Dedifferentiated amniotic fluid mesenchymal stem cell (primary cell): ENCODE measurements at regions not wholly inside any gene's neighbourhood (a gene's known extent, or its start where the extent isn't known, plus 50 kb on each side); places are given as distances from the start of the nearest gene placed in this dataset.

Experiments
- DNase-seq: peaks from one replicate; pipeline ENCODE4 v3.0.0-alpha.2; 2016; ENCODE audit errors: extremely low spot score

DNA sequence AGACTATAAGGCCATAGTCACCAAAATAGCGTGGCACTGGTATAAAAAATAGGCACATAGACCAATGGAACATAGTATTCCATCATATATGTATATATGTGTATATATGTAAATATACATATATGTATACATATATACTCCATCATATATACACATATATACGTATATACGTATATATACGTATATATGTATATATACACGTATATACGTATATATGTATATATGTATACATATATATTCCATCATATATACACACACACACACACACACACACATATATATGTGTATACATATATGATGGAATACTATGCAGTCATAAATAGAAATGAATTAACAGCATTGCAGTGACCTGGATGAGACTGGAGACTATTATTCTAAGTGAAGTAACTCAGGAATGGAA lies 204.6 kb downstream of the LTN1 start:
- DNase-seq, result no peak

DNA sequence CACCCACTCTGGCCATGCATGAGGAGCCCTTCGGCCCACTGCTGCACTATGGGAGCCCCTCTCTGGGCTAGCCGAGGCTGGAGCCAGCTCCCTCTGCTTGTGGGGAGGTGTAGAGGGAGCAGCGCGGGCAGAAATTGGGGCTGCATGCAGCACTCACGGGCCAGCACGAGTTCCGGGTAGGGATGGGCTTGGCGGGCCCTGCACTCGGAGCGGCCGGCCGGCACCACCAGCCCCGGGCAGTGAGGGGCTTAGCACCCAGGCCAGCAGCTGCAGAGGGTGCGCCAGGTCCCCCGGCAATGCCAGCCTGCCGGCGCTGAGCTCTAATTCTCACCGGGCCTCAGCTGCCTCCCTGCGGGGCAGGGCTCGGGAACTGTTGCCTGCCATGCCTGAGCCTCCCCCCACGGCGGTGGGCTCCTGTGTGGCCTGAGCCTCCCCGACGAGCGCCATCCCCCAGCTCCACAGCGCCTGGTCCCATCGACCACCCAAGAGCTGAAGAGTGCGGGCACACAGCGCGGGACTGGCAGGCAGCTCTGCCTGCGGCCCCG lies 209.0 kb downstream of the LTN1 start:
- no peak for DNase-seq

DNA sequence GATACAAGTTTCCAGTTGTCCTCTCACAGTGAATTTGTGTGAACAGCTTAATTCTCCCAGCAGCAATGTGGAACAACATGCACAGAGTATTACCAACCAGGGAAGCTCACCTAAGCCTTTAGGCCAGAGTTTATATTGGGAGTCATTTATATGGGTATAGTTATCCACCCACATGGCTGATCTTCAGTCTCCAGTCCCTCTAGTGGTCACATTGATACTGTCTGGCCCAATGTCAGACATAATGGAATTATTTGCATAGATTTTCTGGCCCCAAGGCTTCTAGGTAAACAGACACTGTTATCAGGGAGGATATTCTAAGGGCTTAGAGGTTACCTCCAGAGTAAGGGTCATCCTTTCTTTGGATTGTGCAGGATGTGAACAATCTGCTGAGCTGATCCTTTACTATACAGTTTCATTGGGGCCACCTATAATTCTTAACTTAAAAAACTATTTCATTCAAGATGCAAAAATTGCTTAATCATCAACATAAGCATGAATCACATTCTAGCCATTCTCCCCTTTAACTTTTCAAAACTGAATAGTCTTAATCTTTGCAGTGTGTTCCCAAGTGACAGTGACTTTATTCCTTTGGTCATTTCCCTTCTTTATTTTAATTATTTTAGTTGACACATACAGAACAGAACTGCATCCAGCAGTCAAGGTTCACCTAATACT lies 210.9 kb downstream of the LTN1 start:
- DNase-seq, result no peak

DNA sequence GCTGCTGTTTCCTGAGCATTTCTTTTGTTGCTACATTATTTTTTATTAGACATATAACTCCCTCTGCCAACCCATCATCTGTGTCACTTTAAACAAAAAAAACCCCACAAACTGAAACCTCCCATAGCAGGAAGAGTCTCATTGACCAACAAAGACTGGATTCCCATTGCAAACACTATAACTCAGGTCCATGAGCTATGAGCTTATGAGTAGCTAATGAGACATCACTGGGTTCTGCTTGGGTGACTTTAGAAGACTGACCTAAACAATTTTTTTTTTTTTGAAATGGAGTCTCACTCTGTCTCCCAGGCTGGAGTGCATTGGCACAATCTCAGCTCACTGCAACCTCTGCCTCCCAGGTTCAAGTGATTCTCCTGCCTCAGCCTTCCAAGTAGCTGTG lies 212.8 kb downstream of the LTN1 start:
- no peak for DNase-seq

DNA sequence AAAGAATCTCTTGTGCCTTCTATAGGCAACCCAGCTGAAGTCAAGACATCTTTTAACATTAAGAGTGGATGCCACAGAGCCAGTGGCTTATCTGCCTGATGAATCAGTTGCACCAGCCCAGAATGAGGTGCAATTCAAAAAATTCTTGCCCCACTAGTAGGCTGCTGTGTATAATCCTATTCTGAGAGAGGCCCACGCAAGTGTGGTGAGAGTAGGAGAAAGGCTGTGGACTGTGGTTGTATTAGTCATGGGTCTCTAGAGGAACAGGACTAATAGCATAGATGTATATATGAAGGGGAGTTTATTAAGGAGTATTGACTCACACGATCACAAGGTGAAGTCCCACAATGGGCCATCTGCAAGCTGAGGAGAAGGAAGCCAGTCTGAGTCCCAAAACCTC lies 216.4 kb downstream of the LTN1 start:
- no peak for DNase-seq

- DNase-seq, result no peak
Observed at GRCh38 chr21:28775071-28775470, 217.6 kb downstream of the LTN1 start.

DNA sequence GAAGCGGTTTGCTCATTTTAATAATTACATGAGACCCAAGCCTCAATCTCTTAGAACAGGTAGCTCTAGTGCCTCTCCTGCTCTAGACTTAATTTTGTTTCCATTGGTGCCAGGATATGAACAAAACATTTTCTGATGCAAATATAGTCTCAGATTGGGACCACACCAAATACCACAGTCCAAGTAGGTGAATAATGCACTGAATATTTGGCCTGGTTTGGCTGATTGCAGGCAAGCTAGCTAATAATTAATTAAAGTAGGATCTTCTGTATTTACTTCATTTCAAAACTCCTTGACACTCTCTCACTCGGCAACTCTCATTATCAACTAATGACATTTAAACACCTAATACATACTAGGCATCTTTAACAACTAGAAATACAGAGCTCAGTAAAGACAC lies 219.6 kb downstream of the LTN1 start:
- no peak for DNase-seq

DNA sequence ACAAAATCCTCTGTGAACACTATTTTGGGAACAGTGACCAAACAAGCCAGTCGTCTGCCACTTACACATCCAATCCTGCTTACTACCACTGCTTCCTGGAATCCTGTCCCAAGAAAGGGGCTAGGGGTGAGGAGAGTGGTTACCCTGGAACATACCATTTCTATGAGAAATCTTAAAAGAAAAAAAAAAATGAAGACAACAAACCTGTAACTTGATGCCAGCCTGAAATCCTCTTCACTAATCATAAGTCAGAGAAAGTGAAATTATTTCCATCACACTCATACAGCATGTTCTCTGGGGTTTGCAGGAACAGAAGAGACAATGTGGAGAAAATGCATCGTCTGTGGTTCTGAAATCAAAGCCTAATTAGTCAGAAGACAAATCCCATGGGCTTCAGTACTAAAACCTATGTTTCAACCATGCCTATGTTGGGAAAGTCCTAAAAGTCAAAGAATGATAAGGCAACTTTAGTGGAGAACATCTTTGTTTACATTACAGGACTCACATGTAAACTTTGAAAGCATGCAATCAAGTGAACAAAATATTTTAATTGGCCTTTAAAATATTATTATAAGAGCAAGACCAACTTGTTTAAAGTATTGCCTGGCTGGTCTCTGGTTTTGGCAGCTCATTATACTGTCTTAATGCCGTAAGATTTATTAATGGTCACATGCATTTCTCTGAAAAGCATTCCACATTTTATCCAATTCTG lies 220.7 kb downstream of the LTN1 start:
- peak; percentile 82 for DNase-seq

- DNase-seq, result no peak
Observed at GRCh38 chr21:28770867-28771661, 221.6 kb downstream of the LTN1 start.

GRCh38 chr21:28769683-28770082 lies 223.0 kb downstream of the LTN1 start:
- no peak for DNase-seq

DNA sequence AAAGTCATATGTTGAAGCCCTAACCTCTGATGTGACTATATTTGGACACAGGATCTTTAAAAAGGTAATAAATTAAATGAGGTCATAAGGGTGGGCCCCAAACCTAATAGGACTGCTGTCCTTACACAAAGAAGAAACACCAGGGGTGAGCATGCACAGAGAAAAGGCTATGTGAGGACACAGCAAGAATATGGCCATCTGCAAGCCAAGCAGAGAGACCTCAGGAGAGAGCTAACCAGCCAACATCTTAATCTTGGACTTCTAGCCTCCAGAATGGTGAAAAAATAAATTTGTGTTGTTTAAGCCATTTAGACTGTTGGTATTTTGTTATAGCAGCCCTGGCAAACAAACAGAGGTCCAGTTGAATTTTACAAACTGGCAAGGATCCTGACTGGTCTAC lies 223.9 kb downstream of the LTN1 start:
- no peak for DNase-seq

- DNase-seq, result no peak
Observed at GRCh38 chr21:28767523-28767922, 225.2 kb downstream of the LTN1 start.

DNA sequence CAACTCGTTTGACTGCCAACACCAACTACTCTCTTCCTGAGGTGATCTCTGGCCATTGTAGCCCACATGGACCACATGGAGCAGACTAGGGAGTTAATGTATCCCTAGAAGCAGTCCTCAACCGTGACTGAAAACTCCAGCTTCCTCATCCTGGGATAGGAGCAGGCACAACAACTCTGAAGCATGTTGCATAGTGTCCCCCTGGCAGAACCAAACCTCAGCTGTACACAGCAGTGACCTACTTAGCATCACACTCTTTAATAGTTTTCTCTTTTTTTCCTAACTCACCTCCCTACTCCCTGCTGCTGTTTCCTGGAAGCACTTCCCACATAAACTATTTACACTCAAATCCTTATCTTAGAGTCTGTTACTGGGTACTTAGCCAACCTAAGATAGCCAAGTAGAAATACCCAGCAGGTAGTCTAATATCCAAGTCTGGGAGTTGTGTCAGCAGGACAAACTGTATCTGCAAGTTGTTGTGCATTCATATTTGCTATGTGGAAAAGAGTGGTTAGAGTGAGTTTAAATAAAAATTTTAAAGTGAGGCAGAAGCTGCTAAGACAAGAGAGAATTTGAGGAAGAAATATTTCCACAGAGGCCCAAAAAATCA lies 228.8 kb downstream of the LTN1 start:
- DNase-seq, result no peak

- DNase-seq, result no peak
Observed at GRCh38 chr21:28762357-28762735, 230.3 kb downstream of the LTN1 start.

GRCh38 chr21:28761674-28762356 lies 230.9 kb downstream of the LTN1 start:
- DNase-seq, result peak; percentile 54

GRCh38 chr21:28758883-28759242 lies 233.8 kb downstream of the LTN1 start:
- DNase-seq, result no peak

DNA sequence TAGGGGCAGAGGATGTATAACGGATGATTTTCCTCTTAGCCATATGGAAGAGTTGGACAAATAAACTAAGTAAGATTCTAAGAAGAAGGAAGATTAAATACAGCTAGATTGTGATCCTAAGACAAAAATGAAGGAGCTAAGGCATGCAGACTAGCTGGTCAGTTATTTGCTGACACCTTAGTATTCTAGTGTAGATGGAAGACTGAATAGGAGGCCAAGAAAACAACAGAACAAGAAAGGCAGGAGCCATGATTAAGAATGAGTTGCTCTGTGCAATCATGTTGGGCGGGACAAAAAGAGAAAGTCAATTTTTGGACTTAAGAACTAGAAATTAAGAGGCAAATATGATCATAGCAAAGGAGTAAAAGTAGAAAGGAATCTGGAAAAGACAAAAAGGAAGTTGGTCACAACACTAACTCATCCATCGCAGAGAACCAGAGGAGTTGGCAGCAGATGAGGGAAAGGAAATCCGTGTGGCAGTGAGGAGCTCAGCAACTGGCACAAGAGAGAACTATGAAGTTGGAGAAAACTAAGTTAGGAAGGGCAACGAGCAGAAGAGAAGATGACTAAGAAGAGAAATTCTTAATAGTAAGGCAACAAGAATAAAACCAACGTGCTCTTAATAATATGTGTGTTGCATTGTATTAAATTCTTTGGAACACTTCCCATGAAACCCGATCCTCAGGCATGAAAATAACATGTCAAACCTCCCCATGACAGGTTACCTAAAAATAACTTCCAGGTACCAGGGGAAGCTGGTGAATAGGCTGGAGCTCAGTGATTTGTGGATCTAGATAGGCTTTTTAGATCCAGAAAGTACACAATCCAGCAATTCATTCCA lies 234.4 kb downstream of the LTN1 start:
- no peak for DNase-seq

DNA sequence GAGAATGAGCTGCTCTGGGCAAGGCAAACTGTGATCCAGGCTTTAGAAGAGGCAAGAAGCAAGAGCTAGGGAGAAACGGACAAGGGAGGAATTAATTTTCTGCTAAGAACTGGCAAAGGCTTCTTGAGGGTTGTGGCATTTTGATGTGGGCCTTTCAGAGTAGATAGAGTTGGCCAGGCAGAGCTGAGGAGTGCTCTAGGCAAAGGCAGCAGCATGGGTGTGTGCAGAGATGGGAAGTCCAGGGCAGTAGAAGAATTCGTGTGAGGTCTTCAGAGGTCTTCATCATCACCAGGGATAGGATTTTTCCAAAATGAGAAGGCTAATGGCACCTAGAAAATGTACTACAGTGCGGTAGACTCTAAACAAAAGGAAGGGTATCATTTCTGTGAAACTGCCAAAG lies 237.8 kb downstream of the LTN1 start:
- no peak for DNase-seq

DNA sequence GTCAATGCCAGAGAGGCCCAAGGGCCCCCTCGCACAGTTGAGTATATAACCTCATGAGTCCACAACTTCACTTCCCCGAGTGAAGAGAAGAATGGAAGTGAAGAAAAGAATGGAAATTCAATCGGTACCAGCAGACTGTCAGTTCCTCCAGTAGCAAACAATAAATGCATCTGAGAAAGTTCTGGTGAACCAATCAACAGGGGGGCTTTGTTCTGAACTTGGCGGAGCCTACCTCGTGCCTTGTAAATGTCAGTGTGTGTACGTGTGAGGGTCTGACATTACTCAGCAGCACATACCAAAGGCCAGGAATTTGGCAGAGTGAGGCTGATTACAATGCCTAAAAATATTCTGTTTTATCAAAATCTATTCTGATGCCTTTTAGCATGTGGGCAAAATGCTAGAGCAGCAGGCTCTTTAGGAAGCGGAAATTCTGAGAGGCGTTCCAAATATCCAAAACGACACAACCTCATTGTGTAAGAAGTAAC lies 238.5 kb downstream of the LTN1 start:
- DNase-seq, result peak; percentile 82

GRCh38 chr21:28752131-28752530 lies 240.5 kb downstream of the LTN1 start:
- no peak for DNase-seq

DNA sequence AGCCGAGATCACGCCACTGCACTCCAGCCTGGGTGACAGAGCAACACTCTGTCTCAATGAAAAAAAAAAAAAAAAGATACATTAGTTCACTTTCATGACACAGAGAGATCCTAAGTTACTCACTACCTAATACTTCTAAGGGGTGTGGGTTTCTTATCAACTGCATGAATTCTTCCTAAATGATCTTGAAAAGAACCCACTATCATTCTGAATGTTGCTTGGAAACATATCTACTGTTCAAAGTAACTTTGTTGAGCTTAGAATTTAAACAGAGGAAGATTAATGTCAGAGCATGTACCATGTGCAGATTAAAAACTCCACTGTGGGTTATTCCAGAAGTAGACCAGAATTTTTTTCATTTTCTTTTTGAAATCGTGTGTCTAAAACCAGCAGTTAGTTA lies 241.5 kb downstream of the LTN1 start:
- no peak for DNase-seq
